Midbrain (tissue), 1 donor: ENCODE measurements at regions not wholly inside any gene's neighbourhood (a gene's known extent, or its start where the extent isn't known, plus 50 kb on each side); places are given as distances from the start of the nearest gene placed in this dataset.

Experiments
- DNase-seq: peaks from one replicate; lab custom pipeline; 2025; lab: John Stamatoyannopoulos, UW

DNA sequence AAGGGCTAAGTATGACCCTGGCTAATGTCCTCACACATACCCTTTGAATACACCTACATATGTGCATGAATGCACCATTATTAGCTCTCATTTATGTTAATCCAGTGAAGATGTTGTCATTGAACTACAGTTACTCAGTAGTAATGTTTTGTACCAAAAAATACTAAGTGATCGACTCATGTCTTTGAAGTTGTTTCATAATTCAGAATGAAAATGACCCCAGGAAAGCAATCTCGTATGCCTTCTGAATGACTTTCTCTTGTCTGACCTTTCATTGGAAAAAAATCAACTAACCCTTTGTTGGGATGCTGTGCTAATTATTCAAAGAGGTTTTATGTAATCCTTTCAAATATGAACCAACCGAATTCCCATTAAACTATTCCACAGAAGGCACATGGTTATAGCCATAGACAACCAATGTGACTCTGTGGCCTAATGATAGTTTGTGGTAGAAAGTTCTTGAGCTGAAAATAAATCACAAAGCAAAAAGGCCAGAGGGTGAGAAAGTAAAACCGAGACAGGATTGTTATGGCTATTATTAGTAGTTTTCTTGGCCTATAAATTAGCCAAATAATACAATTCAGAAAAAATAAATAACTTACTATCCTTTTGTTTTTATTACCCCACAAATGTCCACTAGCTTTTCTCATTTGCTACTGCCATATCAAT, 86.8 kb upstream of the STARD13 start:
- DNase-seq = no peak

DNA sequence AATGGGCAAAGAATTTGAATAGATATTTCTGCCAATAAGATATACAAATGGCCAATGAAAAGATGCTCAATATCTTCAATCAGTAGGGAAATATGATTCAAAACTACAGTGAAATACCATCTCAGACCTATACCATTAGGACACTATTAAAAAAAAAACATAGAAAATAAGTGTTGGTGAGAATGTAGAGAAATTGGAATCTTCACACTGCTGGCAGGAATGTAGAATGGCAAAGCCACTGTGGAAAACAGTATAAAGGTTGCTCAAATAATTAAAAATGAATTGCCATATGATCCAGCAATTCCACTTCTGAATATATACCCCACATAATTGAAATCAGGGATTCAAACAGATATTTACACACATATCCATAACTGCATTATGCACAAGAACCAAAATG, 88.1 kb upstream of the STARD13 start:
- no peak for DNase-seq

- no peak for DNase-seq
These were observed 89.9 kb upstream of the STARD13 start for GRCh38 chr13:33375421-33375820.

DNA sequence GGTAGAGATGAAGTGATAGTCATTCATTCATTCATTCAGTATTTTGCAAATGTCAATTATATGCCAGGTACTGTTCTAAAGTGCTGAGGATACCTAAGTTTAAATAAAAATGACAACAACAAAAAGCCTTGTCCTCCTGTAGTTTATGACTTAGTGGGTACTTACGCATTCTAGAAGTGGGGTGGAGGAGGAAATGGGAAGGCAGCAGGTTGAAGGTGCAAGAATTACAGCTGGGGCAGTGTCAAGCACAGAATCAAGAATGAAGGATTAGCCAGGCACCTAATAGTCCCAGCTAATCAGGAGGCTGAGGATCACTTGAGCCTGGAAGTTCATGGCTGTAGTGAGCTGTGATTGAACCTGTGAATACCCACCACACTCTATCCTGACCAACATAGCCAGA, 90.7 kb upstream of the STARD13 start:
- DNase-seq = no peak

GRCh38 chr13:33377411-33377810, 91.9 kb upstream of the STARD13 start:
- DNase-seq = no peak

- DNase-seq = no peak
These were observed 92.3 kb upstream of the STARD13 start for GRCh38 chr13:33377825-33378224.

GRCh38 chr13:33379608-33380007, 94.1 kb upstream of the STARD13 start:
- no peak for DNase-seq

GRCh38 chr13:33380487-33381079, 95.0 kb upstream of the STARD13 start:
- no peak for DNase-seq

GRCh38 chr13:33381180-33381579, 95.6 kb upstream of the STARD13 start:
- no peak for DNase-seq

DNA sequence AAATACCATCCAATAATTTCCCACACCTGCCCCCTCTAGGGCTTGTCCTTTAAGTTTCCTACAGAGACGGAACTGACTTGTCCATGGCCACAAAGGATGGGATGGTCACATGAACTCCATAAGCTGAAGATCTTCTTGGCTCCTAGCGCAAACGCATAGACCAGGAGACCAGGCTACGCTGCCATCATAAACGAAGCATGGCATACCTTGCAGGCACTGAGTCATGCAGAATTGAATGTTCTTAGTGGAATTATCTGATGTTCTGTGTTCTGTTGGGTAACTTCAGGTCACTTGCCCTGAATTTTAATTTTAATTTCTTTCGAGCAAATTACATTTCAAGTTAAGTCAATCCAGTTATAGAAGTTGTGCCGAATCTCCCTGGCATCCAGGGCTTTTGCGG, 96.4 kb upstream of the STARD13 start:
- DNase-seq = no peak

DNA sequence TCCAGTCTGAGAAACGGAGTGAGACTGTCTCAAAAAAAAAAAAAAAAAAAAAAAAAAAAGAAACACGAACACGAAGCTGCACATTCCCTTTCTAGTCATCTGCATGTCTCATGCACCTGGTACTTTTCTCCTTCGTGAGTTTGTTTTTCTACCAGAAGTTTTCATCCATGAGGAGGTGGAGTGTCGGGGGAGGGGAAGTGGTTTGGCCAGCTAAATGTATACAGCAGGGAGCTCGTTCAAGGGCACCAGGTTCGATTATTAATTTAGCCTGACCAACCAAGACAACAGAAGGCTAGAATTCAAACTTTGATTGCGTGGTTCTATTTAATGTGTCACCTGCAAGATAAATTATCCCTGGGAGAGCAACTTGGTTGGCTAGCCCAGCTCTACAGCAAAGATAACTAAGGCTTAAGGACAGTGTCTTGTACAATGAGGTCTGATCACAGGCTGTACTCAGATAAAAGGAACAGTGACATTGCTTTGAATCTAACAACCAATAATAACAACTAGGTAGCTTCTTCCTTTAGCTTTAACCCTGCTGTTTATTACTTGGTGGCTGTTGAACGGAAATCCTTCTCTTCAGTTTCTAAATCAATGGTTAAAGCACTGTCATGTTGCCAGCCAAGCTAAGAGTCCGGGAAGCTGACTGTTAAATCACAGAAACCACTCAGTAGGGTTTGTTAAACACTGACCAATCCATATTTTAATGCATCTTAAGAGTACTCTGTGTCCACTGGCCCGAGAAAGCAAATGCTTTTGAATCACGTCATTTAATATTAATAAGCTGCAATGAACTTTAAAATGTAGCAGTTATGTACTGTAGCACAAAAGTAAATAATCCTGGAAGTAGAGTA, 98.4 kb upstream of the STARD13 start:
- DNase-seq = no peak

DNA sequence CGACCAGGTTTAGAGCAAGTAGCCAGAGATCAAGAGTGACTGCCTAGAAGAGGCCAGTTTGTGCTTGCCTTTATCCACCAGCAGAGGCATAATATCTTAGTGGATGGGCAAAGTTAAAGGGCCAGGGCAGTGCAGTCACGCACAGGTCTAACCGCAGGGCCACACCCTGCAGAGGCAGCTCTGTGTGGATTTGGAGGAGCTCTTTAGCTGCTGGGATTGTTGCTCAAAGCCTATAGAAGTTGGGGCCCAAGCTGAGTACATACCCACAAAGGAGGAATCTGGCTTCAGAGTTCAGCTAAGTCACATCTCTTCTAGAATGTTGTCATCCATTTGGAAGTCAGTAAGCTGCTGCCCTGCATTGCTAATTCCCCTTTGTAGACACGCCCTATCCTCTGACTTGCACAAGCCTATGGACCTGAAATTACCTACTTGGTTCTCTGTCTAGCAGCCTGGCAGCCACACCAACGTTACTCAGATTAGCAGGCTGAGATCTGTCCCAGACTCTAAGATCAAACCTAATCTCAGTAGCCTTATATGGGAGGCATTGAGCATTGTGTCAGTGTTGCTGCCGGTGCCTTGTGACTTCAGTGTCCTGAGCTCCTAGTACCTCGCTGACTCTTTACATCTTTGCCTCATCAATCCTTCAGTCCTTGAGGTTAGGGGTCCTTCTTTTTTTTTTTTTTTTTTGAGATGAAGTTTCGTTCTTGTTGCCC, 102.9 kb upstream of the STARD13 start:
- DNase-seq = no peak

DNA sequence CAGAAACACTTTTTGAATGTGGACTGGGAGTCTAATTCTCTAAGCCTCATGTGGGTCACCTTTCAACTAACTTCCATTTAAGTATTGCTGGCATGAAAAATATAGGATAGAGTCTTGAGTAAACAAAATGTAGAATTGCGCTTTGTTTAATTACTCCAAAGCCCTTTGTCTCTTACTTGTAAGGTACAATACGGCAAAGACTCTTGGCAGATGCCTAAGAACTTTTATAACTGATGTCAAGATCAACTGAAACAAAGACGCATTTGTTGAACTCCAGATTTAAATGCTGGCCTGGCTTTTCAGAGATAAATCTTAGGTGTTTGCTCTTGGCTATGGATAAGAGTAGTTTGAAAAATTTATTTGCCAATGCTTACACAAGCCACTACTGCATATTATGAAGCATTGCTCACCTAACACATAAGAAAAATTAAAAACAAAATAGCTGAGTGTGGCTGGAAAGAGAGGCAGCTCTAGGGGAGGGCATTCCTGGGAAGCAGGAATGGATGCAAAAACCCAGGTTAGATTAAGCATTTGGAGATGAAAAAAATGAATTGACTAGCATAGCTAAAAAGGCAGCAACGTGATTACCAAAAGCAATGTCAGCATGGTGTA, 107.3 kb upstream of the STARD13 start:
- no peak for DNase-seq

DNA sequence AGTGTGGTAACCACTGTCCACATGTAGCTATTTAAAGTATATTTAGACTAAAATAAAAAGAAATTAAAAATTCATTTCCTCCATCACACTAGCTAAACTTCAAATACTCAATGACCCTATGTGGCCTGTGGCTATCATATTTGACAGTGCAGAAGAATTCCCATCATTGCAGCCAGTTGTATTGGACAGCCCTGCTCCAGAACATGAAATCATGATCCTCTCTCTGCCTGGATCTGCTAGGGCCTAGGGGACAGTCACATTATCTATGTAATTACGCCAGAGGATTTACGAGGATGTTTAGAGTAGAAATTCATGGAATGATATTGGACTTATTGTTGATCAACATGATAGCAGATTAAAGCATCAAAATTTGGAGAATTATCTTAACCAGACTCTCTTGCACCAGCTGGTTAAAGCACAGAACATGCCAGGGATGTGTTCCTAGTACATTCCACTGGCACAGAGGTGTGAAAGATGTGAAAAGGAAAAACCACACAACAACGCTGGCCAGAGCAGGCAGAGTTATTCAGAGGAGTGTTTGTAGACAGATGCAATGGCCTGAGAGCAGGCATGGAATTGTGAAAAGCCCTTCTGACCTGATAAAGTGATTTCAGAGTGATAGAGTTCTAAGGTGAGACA, 108.9 kb upstream of the STARD13 start:
- no peak for DNase-seq

DNA sequence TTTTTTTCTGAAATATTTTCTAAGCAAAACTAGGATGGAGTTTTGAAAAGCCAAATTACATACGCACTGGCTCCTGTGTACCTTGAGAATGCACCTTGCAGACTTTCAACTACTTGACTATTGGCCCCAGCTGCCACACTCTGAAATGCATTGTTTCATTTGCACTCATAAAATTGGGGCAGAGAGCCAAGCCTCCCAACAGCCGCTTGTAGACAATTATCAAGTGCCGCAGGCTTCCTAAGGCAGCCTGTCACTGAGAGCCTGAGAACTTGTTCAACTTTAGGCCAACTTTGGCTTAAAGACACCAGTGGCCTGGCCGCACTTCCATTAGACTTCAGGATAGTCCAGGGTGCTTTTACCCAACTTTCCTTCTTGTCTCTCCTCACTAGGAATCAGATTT, 115.7 kb upstream of the STARD13 start:
- DNase-seq = no peak

- no peak for DNase-seq
These were observed 117.4 kb upstream of the STARD13 start for GRCh38 chr13:33402975-33403374.

GRCh38 chr13:33403807-33404362, 118.3 kb upstream of the STARD13 start:
- DNase-seq = no peak

DNA sequence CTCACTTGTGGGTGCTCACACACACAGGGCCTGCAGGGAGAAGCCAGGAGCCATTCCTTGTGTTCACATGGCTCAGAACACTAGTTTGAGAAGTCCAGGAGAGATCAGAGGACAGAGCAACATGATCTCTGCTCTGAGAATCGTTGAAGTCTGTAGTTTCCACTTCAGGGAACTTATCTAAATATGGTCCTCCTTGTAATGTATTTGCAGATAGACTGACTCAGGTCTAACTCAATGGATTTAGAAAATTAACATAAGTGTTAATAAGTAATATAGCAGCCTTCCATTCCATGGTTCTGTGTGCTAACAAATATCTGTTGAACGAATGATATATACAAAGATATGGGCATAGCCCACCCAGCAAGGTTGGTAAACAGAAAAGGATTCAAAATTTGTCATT, 119.8 kb upstream of the STARD13 start:
- no peak for DNase-seq

- no peak for DNase-seq
These were observed 124.3 kb upstream of the STARD13 start for GRCh38 chr13:33409673-33410510.

DNA sequence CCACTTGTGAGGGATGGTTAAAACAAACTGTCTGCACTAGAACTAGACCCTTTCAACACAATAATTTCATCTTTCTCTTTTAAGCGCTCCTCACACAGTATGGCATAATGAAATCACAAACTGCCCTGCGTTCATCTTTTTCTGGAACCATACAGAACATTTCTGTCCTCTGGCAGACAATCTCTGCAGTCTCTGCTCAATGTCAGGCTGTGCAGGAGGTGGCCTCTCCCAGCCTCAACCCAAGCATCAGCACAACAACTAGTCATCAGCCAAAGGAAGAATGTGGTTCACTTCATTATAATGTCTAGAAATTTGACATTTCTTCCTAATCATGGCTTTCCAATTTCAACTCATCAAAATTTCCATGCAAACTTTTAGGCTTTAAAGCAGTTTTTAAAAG, 125.1 kb upstream of the STARD13 start:
- DNase-seq = no peak
